Right atrium auricular region (tissue), 2 donors: ENCODE measurements at regions not wholly inside any gene's neighbourhood (a gene's known extent, or its start where the extent isn't known, plus 50 kb on each side); places are given as distances from the start of the nearest gene placed in this dataset.

Experiments
- DNase-seq: peaks from one replicate; pipeline ENCODE4 v3.0.0-alpha.2; 2019; ENCODE audit warnings: low spot score
- H3K27ac ChIP-seq, 2 donors: fragments of 200-600 bp; sonication (generic); 1 replicate in 1 of 2; 2 replicates in 1 of 2; pipeline ENCODE4 v1.5.1; 2016 to 2019
- H3K27me3 ChIP-seq, 2 donors: fragments of 200-600 bp; sonication (generic); one replicate each; pipeline versions ENCODE4 v1.5.1 to v1.6.0; 2017 to 2019
- H3K36me3 ChIP-seq: fragments of 200-600 bp; sonication (generic); one replicate; pipeline ENCODE4 v1.5.1; 2016
- H3K4me1 ChIP-seq, 2 donors: fragments of 200-600 bp; sonication (generic); one replicate each; pipeline versions ENCODE4 v1.5.1 to v1.6.0; 2017 to 2019
- H3K4me3 ChIP-seq, 2 donors: fragments of 200-600 bp; sonication (generic); 1 replicate in 1 of 2; 2 replicates in 1 of 2; pipeline ENCODE4 v1.5.1; 2017 to 2019; ENCODE audit warnings: mild to moderate bottlenecking in 1 of 2, moderate library complexity in 1 of 2
- H3K9me3 ChIP-seq, 2 donors: fragments of 200-600 bp; sonication (generic); one replicate each; pipeline ENCODE4 v1.5.1; 2019
- CTCF ChIP-seq, 2 donors: fragments of 200-600 bp; sonication (generic); IDR thresholded peaks; one replicate each; pipeline ENCODE4 v1.5.1; 2019; ENCODE audit warnings: antibody characterized with exemption in 2 of 2

- Histone ChIP-seq H3K27me3 (no peaks in the 10 kb centered on the region), H3K9me3 (no peaks in the 10 kb centered on the region), H3K4me3 (no peak overlapping the region), H3K27ac (no peak overlapping the region), H3K4me1 (no peaks in the 10 kb centered on the region), H3K36me3 (no peaks in the 10 kb centered on the region)
- no peak for TF ChIP-seq CTCF (IDR thresholded peaks at IDR 0.05)
- no peak for DNase-seq
Observed at GRCh38 chr12:107470645-107471044, 215.0 kb upstream of the PWP1 start.

DNA sequence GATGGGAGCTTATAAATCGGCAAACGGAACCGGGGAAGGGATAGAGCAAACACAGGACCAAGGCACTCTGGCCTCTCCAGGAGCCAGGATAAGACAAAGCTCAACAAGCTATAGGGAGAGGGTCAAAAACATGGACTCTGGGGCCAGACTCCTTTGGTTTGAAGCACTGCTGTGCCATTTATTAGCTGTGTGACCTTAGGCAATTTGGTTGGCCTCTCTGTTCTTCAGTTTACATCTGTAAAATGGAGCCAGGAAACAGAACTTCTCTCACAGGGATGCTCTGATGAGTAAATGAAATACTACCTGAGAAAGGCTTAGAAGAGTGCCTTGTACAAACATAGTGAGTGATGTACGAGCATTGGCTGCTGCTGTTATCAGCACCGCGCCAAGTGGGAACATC, 213.3 kb upstream of the PWP1 start:
- TF ChIP-seq CTCF (IDR thresholded peaks at IDR 0.05) = no peak
- no peak overlapping the region for H3K4me3 ChIP-seq

DNA sequence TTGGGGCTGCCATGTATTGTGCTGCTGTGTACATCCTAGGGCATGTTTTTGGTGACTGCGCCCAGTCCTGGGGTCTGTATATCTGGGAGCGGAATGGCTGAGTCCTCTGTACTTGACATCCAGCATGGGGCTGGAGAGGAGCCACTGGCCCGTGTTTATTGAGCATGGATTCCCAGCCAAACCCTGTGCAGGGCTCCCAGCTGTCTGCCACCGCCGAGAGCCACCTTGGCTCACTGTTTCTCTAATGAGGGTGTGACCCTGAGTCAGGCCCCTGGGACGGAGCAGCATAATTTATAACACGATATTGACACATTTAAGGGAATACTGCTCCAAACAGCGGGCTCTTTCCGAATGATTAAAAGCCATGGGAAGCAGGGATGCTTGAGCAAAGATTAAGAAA, 211.5 kb upstream of the PWP1 start:
- H3K4me3 ChIP-seq = no peak overlapping the region
- no peak for DNase-seq
- no peaks in the 10 kb centered on the region for H3K4me1 ChIP-seq
- H3K27me3 ChIP-seq = no peaks in the 10 kb centered on the region
- TF ChIP-seq CTCF (IDR thresholded peaks at IDR 0.05) = no peak
- no peak overlapping the region for H3K27ac ChIP-seq
- H3K36me3 ChIP-seq = no peaks in the 10 kb centered on the region
- no peaks in the 10 kb centered on the region for H3K9me3 ChIP-seq

More for the DNA sequence above, 213.3 kb upstream of the PWP1 start:
- Histone ChIP-seq H3K36me3 (no peaks in the 10 kb centered on the region), H3K27me3 (no peaks in the 10 kb centered on the region), H3K9me3 (no peaks in the 10 kb centered on the region), H3K27ac (no peak overlapping the region), H3K4me1 (no peaks in the 10 kb centered on the region)
- DNase-seq = no peak

- Histone ChIP-seq H3K27me3 (no peaks in the 10 kb centered on the region), H3K4me3 (no peak overlapping the region)
- no peak for TF ChIP-seq CTCF (IDR thresholded peaks at IDR 0.05)
Observed at GRCh38 chr12:107474639-107475539, 210.7 kb upstream of the PWP1 start.

GRCh38 chr12:107475900-107476299, 209.7 kb upstream of the PWP1 start:
- no peaks in the 10 kb centered on the region for H3K9me3 ChIP-seq

More at GRCh38 chr12:107474639-107475539, 210.7 kb upstream of the PWP1 start:
- H3K36me3 ChIP-seq = no peaks in the 10 kb centered on the region
- no peak for DNase-seq
- H3K4me1 ChIP-seq = no peaks in the 10 kb centered on the region
- no peaks in the 10 kb centered on the region for H3K9me3 ChIP-seq
- no peak overlapping the region for H3K27ac ChIP-seq

More at GRCh38 chr12:107475900-107476299, 209.7 kb upstream of the PWP1 start:
- Histone ChIP-seq H3K27ac (no peak overlapping the region), H3K27me3 (no peaks in the 10 kb centered on the region), H3K4me3 (no peak overlapping the region), H3K36me3 (no peaks in the 10 kb centered on the region), H3K4me1 (no peaks in the 10 kb centered on the region)
- TF ChIP-seq CTCF (IDR thresholded peaks at IDR 0.05) = no peak
- DNase-seq = no peak
